Vagina (tissue), 2 donors: ENCODE measurements at regions not wholly inside any gene's neighbourhood (a gene's known extent, or its start where the extent isn't known, plus 50 kb on each side); places are given as distances from the start of the nearest gene placed in this dataset.
"Not testable (repeated sequence)": the region's sequence is repeated elsewhere in the genome, so short reads cannot be mapped to it uniquely, and the experiment has no call there.

Experiments
- DNase-seq, 2 donors: peaks; one replicate each; pipeline ENCODE4 v3.0.0-alpha.2; 2017; ENCODE audit errors: extremely low spot score in 2 of 2
- H3K27ac ChIP-seq: fragments of 200-600 bp; sonication (generic); one replicate; pipeline ENCODE4 v1.5.1; 2019
- H3K27me3 ChIP-seq: fragments of 200-600 bp; sonication (generic); one replicate; pipeline ENCODE4 v1.5.1; 2019
- H3K36me3 ChIP-seq, 2 donors: fragments of 200-600 bp; sonication (generic); one replicate each; pipeline ENCODE4 v1.5.1; 2017 to 2019
- H3K4me1 ChIP-seq: fragments of 200-600 bp; sonication (generic); one replicate; pipeline ENCODE4 v1.5.1; 2019
- H3K4me3 ChIP-seq, 2 donors: fragments of 200-600 bp; sonication (generic); 1 replicate in 1 of 2; 2 replicates in 1 of 2; pipeline ENCODE4 v1.5.1; 2016 to 2019
- H3K9me3 ChIP-seq: fragments of 200-600 bp; sonication (generic); one replicate; pipeline ENCODE4 v1.5.1; 2019
- POLR2A ChIP-seq, 2 donors: fragments of 450-650 bp; IDR thresholded peaks; one replicate each; pipeline ENCODE4 v1.6.1; 2017; ENCODE audit warnings: antibody characterized with exemption in 2 of 2, mild to moderate bottlenecking in 2 of 2, moderate library complexity in 2 of 2
- POLR2AphosphoS5 ChIP-seq, 2 donors: sonication (generic); formaldehyde crosslinking; IDR thresholded peaks; one replicate each; pipeline ENCODE4 v1.9.0; 2017; ENCODE audit warnings: antibody characterized with exemption in 2 of 2, mild to moderate bottlenecking in 2 of 2, low read depth in 1 of 2; ENCODE audit not compliant: insufficient read depth in 1 of 2
- intact Hi-C: fragments of 100-400 bp; cut with DNase I; formaldehyde crosslinking; loops from one replicate; pipeline ENCODE4 v1.15.1; 2023
- TF ChIP-seq, protein P1 (sequence below), 3 experiments: fragments of 450-650 bp in 2 of 3; fragments of 200-600 bp in 1 of 3; sonication (generic) in 1 of 3; IDR thresholded peaks; one replicate each; pipeline ENCODE4 v1.5.1; 2017 to 2019; ENCODE audit warnings: antibody characterized with exemption in 3 of 3, mild to moderate bottlenecking in 2 of 3, moderate library complexity in 2 of 3

- Histone ChIP-seq H3K27me3 (no peaks in the 10 kb centered on the region), H3K36me3 (no peaks in the 10 kb centered on the region), H3K4me3 (no peak overlapping the region), H3K4me1 (no peaks in the 10 kb centered on the region), H3K9me3 (no peaks in the 10 kb centered on the region), H3K27ac (no peak overlapping the region)
- TF ChIP-seq, protein P1, sequence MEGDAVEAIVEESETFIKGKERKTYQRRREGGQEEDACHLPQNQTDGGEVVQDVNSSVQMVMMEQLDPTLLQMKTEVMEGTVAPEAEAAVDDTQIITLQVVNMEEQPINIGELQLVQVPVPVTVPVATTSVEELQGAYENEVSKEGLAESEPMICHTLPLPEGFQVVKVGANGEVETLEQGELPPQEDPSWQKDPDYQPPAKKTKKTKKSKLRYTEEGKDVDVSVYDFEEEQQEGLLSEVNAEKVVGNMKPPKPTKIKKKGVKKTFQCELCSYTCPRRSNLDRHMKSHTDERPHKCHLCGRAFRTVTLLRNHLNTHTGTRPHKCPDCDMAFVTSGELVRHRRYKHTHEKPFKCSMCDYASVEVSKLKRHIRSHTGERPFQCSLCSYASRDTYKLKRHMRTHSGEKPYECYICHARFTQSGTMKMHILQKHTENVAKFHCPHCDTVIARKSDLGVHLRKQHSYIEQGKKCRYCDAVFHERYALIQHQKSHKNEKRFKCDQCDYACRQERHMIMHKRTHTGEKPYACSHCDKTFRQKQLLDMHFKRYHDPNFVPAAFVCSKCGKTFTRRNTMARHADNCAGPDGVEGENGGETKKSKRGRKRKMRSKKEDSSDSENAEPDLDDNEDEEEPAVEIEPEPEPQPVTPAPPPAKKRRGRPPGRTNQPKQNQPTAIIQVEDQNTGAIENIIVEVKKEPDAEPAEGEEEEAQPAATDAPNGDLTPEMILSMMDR (IDR thresholded peaks at IDR 0.05), result no peak
- no peak for TF ChIP-seq POLR2AphosphoS5 (IDR thresholded peaks at IDR 0.05; ENCODE audit: insufficient read depth in 1 of 2, low read depth in 1 of 2)
- no peak for TF ChIP-seq POLR2A (IDR thresholded peaks at IDR 0.05)
- no peak for DNase-seq
- intact Hi-C loops, result no loop called here
Observed at GRCh38 chr12:83886479-83886878, 1026.1 kb downstream of the SLC6A15 start.

GRCh38 chr12:83870921-83871599 lies 1041.5 kb downstream of the SLC6A15 start:
- H3K4me1 ChIP-seq, intact Hi-C loops, H3K27ac ChIP-seq, H3K27me3 ChIP-seq, H3K9me3 ChIP-seq, DNase-seq, H3K36me3 ChIP-seq, H3K4me3 ChIP-seq: not testable (repeated sequence)

GRCh38 chr12:83866477-83866876 lies 1046.1 kb downstream of the SLC6A15 start:
- Histone ChIP-seq H3K4me1 (no peaks in the 10 kb centered on the region), H3K27ac (no peak overlapping the region), H3K9me3 (no peaks in the 10 kb centered on the region), H3K4me3 (no peak overlapping the region), H3K36me3 (no peaks in the 10 kb centered on the region), H3K27me3 (no peaks in the 10 kb centered on the region)
- intact Hi-C loops, result no loop called here
- no peak for DNase-seq
- TF ChIP-seq POLR2AphosphoS5 (IDR thresholded peaks at IDR 0.05; ENCODE audit: insufficient read depth in 1 of 2, low read depth in 1 of 2) (no peak), POLR2A (IDR thresholded peaks at IDR 0.05) (no peak)
- TF ChIP-seq, protein P1 (IDR thresholded peaks at IDR 0.05), result no peak

GRCh38 chr12:83865431-83865830 lies 1047.2 kb downstream of the SLC6A15 start:
- intact Hi-C loops, result no loop called here
- Histone ChIP-seq H3K36me3 (no peaks in the 10 kb centered on the region), H3K4me3 (no peak overlapping the region), H3K27ac (no peak overlapping the region), H3K9me3 (no peaks in the 10 kb centered on the region), H3K4me1 (no peaks in the 10 kb centered on the region), H3K27me3 (no peaks in the 10 kb centered on the region)
- no peak for DNase-seq
- TF ChIP-seq POLR2AphosphoS5 (IDR thresholded peaks at IDR 0.05; ENCODE audit: insufficient read depth in 1 of 2, low read depth in 1 of 2) (no peak), POLR2A (IDR thresholded peaks at IDR 0.05) (no peak)
- TF ChIP-seq, protein P1 (IDR thresholded peaks at IDR 0.05), result no peak

DNA sequence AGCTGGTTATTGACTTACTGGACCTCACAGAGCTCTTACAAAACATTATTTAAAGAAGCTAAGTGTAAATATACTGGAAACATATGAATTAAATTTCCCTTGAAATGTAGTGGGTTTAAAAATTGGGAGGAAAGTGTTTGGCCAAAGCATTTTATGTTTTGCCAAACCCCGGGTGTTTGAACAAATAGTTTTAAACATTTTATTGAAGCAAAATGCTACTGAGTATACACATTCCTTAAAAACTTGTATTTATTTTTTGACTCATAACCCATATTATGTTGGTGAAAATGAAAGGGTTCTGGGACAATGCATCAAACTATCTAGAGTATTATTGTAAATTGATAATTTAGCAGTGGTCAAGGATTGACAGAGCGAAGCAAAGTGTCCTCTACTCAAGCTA lies 1048.5 kb downstream of the SLC6A15 start:
- TF ChIP-seq POLR2AphosphoS5 (IDR thresholded peaks at IDR 0.05; ENCODE audit: insufficient read depth in 1 of 2, low read depth in 1 of 2) (no peak), POLR2A (IDR thresholded peaks at IDR 0.05) (no peak)
- TF ChIP-seq, protein P1 (IDR thresholded peaks at IDR 0.05), result no peak

More for the DNA sequence above, 1048.5 kb downstream of the SLC6A15 start:
- H3K27me3 ChIP-seq, result no peaks in the 10 kb centered on the region
- no peaks in the 10 kb centered on the region for H3K4me1 ChIP-seq
- no peak overlapping the region for H3K27ac ChIP-seq
- DNase-seq, result no peak
- no peaks in the 10 kb centered on the region for H3K9me3 ChIP-seq
- no peaks in the 10 kb centered on the region for H3K36me3 ChIP-seq
- intact Hi-C loops, result no loop called here
- H3K4me3 ChIP-seq, result no peak overlapping the region
